GM18951 (cell line): ENCODE measurements at regions not wholly inside any gene's neighbourhood (a gene's known extent, or its start where the extent isn't known, plus 50 kb on each side); places are given as distances from the start of the nearest gene placed in this dataset.
"Not testable (repeated sequence)": the region's sequence is repeated elsewhere in the genome, so short reads cannot be mapped to it uniquely, and the experiment has no call there.

Source experiments
- POLR2A ChIP-seq: IDR thresholded peaks from 4 replicates; pipeline ENCODE4 v1.6.1; 2011; ENCODE audit warnings: mild to moderate bottlenecking; ENCODE audit not compliant: insufficient read length, insufficient read depth; ENCODE audit errors: extremely low read depth
- in situ Hi-C: fragments of 300-500 bp; cut with MboI; formaldehyde crosslinking; loops from one replicate; pipeline ENCODE4 v1.12.0; 2022; ENCODE audit warnings: low sequenced_read_pairs, mixed read lengths, inconsistent platforms; ENCODE audit not compliant: unreplicated experiment

DNA sequence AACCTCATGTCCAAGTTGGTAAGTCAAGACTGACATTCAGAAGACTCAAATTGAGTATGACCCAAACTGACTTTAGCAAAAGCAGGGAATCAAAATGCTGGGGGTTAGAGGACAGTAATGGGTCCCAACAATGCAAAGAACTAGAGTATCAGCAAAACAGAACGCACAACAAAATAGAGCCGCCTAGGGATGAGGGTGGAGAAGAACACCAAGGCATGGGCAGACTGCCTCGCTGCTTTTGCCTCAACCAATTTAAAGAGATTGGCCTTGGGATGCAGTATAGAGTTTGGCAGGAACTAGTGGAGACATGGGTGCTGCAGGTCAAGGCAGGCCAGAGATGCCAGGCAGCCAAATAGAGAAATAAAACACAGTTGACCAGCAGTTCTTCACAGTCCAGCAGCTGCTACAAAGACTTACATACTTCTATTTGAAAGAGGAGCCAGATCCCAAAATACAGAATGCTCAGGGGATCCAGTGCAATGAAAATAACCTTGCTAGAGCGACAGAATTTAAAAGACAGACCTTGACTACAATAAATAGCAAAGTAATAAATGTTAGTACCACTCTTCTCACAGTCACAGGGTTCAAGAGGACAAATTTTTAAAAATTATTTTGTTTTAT lies 83.9 kb upstream of the NIPBL start:
- in situ Hi-C loops, result no loop called here

GRCh38 chr5:36795366-36795765 lies 81.2 kb upstream of the NIPBL start:
- in situ Hi-C loops, result no loop called here

More for the DNA sequence above, 83.9 kb upstream of the NIPBL start:
- no peak for TF ChIP-seq POLR2A

DNA sequence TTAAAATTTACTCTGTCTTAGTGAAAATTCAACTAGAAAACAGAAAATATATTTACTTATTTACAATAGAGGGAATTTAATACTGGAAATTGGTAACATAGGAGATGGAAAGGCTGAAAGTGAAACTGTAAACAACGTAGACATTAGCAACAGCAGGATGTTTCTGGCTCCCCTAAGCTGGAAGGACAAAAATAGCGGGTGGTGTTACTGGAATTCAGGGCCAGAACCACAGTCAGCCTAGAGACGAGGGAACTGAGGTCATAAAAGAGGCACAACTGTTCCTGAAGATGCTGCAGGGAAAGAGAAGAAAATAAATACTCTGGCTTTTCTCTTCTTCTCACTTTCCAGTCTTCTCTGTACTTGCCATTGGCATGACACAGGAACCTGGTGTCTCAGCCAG lies 80.4 kb upstream of the NIPBL start:
- in situ Hi-C loops, result no loop called here
- TF ChIP-seq POLR2A, result no peak

More at GRCh38 chr5:36795366-36795765, 81.2 kb upstream of the NIPBL start:
- TF ChIP-seq POLR2A, result no peak

DNA sequence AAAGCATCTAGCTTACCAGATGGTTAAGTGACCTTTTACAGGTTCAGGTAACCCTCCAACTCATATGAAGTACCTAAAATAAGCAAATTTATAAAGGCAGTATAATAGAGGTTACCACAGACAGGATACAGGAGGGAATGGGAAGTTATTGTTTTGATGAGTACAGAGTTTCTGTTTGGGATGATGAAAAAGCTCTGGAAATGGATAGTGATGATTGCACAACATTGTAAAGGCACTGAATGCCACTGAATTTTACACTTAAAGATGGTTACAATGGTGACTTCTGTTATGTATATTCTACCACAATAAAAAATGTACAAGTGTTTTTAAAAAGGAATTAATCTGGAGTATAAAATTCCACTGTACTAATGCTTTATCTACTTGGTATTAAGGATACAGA lies 75.0 kb upstream of the NIPBL start:
- TF ChIP-seq POLR2A, result no peak
- in situ Hi-C loops, result no loop called here

DNA sequence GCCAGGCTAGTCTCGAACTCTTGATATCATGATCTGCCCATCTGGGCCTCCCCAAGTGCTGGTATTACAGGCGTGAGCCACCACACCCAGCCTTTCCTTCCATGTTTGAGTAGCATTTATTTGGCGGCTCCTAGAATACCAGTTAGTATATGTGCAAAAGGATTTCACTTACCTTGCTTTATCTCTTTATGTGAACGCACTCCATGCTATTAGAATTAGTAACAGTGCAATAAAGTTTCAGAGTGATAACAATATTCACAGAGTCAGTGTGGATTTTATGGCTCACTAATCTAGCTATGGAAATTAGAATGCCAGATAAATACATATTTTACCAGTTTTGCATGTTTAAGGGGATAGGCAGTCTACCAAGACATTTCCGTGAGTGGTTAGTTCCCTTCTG lies 74.4 kb upstream of the NIPBL start:
- TF ChIP-seq POLR2A, result no peak
- in situ Hi-C loops, result no loop called here

- in situ Hi-C loops, result not testable (repeated sequence)
Observed at GRCh38 chr5:36813249-36813648, 63.3 kb upstream of the NIPBL start.

GRCh38 chr5:36815871-36816270 lies 60.7 kb upstream of the NIPBL start:
- TF ChIP-seq POLR2A, result no peak
- in situ Hi-C loops, result no loop called here

- in situ Hi-C loops, result no loop called here
- TF ChIP-seq POLR2A, result no peak
Observed at GRCh38 chr5:36820900-36821299, 55.7 kb upstream of the NIPBL start.

DNA sequence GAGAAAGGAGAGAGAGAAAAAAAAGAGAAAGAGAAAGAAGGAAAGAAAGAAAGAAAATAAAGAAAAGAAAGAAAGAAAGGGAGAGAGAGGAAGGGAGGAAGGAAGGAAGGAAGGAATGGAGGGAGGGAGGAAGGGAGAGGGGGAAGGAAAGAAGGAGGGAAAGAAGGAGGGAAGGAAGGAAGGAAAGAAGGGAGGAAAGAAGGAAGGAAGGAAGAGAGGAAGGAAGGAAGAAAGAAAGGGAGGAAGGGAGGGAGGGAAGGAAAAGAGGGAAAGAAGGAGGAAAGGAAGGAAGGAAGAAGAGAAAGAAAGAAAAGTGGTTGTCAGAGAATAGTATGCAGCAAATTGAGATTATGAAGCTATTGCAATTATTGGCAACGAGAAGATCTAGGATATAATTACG lies 49.9 kb upstream of the NIPBL start:
- TF ChIP-seq POLR2A, result no peak
- in situ Hi-C loops, result no loop called here
